OCI-LY3 (cell line): ENCODE measurements at regions not wholly inside any gene's neighbourhood (a gene's known extent, or its start where the extent isn't known, plus 50 kb on each side); places are given as distances from the start of the nearest gene placed in this dataset.

ENCODE experiments used
- H2AFZ ChIP-seq: fragments of 200-600, 300-600 bp; shearing (Covaris generic); 2 replicates; pipeline ENCODE4 v1.6.0; 2014; ENCODE audit warnings: antibody characterized with exemption, low read depth, low read length
- H3K27ac ChIP-seq: fragments of 200-600, 300-600 bp; sonication (generic); 2 replicates; pipeline ENCODE4 v1.5.1; 2014; ENCODE audit warnings: mild to moderate bottlenecking, low read length, moderate library complexity, mixed read lengths
- H3K27me3 ChIP-seq: fragments of 200-600, 300-600 bp; sonication (generic); 2 replicates; pipeline ENCODE4 v1.6.1; 2014; ENCODE audit warnings: low read depth, low read length, mixed read lengths
- H3K36me3 ChIP-seq: fragments of 200-600, 300-600 bp; sonication (generic); replicated peaks from 2 replicates; pipeline ENCODE3; 2014; ENCODE audit warnings: low read depth, low read length, mixed read lengths
- H3K4me1 ChIP-seq: fragments of 300-600, 200-600 bp; sonication (generic); 2 replicates; pipeline ENCODE4 v1.6.1; 2014; ENCODE audit warnings: low read length, mixed read lengths
- H3K4me2 ChIP-seq: fragments of 200-600, 300-600 bp; sonication (generic); 2 replicates; pipeline ENCODE4 v1.6.1; 2014; ENCODE audit warnings: low read length, mixed read lengths
- H3K4me3 ChIP-seq: fragments of 300-600, 200-600 bp; sonication (generic); 2 replicates; pipeline ENCODE4 v1.5.1; 2014; ENCODE audit warnings: antibody characterized with exemption, mild to moderate bottlenecking, low read length, moderate library complexity
- H3K79me2 ChIP-seq: fragments of 300-600, 200-600 bp; shearing (Covaris generic); 2 replicates; pipeline ENCODE4 v1.6.1; 2014; ENCODE audit warnings: mild to moderate bottlenecking, low read length, mixed read lengths
- H3K9ac ChIP-seq: fragments of 300-600, 200-600 bp; shearing (Covaris generic); 2 replicates; pipeline ENCODE4 v1.6.0; 2014; ENCODE audit warnings: mild to moderate bottlenecking, low read length, moderate library complexity
- H3K9me3 ChIP-seq: fragments of 200-600, 300-600 bp; shearing (Covaris generic); 2 replicates; pipeline ENCODE4 v1.6.1; 2014; ENCODE audit warnings: low read length, mixed read lengths; ENCODE audit not compliant: insufficient read depth
- H4K20me1 ChIP-seq: fragments of 200-600, 300-600 bp; sonication (generic); 2 replicates; pipeline ENCODE4 v1.6.1; 2016; ENCODE audit warnings: low read length, mixed read lengths; ENCODE audit not compliant: insufficient read depth
- CTCF ChIP-seq: fragments of 200-600, 300-600 bp; sonication (generic); IDR thresholded peaks from 2 replicates; pipeline ENCODE4 v1.5.1; 2014; ENCODE audit warnings: antibody characterized with exemption, low read length, low read depth
- EZH2phosphoT487 ChIP-seq: fragments of 200-600 bp; shearing (Covaris generic); IDR thresholded peaks from 2 replicates; pipeline ENCODE4 v1.6.1; 2018; ENCODE audit warnings: antibody characterized with exemption, mixed run types, low read depth

DNA sequence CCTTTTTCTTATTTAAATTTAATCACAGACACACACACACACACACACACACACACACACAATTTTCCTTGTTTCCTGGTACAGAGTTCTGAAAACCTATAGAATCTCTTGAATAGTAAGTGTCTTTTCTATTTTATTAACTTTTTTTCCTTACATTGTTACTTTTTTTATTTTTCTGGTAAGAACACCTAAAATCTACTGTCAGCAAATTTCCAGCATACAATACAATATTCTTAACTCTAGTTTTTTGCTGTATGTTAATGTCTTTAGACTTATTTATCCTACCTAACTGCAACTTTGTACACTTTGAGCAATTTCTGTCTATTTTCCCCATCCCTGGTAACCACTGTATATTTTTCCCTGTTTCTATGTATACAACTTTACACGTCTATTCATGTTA lies 1179.8 kb downstream of the SLITRK1 start:
- H3K79me2 ChIP-seq = no peaks in the 10 kb centered on the region

DNA sequence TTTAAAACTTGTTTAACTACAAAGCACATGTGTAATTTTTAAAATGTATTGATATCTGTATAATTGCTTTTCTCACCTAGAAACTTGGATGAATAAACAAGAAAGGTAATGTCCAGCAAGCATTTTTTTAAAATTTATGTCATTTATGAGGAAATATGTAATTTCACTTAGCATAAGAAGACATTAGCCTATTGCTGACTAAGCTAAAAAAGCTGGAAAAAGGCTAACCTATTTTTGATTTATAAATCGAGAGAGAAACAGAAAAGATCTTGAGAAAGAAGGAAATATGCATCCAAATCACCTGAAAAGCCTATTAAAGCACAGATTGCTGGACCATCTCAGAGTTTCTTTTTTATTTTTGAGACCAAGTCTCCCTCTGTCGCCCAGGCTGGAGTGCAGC lies 1181.3 kb downstream of the SLITRK1 start:
- Histone ChIP-seq H4K20me1 (no peaks in the 10 kb centered on the region), H3K4me3 (no peak overlapping the region), H3K36me3 (no peaks in the 10 kb centered on the region), H3K27me3 (no peaks in the 10 kb centered on the region), H3K79me2 (no peaks in the 10 kb centered on the region), H3K4me1 (no peaks in the 10 kb centered on the region), H3K4me2 (no peak overlapping the region), H3K9ac (no peak overlapping the region), H2AFZ (no peak overlapping the region), H3K27ac (no peak overlapping the region), H3K9me3 (no peaks in the 10 kb centered on the region)
- TF ChIP-seq CTCF (no peak), EZH2phosphoT487 (no peak)

More for the DNA sequence above, 1179.8 kb downstream of the SLITRK1 start:
- Histone ChIP-seq H3K4me2 (no peak overlapping the region), H3K27ac (no peak overlapping the region), H3K36me3 (no peaks in the 10 kb centered on the region), H3K9ac (no peak overlapping the region), H3K27me3 (no peaks in the 10 kb centered on the region), H3K9me3 (no peaks in the 10 kb centered on the region), H3K4me1 (no peaks in the 10 kb centered on the region), H4K20me1 (no peaks in the 10 kb centered on the region), H3K4me3 (no peak overlapping the region), H2AFZ (no peak overlapping the region)
- TF ChIP-seq EZH2phosphoT487 (no peak), CTCF (no peak)

DNA sequence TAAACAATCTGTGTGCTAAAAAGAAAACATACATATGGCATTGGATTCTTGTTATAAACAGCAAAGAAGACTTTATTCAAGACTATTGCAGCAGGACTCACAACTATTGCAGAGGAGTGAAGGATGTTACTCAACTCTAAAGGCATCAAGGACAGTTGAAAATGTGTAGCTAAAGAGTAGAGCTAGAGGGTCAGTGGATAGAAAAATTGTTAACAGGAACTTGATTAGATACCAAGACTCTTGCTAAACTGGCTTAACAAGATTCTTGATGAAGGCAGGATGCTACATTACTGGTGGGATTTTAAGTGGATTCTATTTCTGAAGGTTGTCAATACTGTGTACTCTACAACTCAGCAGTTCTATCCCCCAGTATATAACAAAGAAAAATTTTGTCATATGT lies 1183.3 kb downstream of the SLITRK1 start:
- no peaks in the 10 kb centered on the region for H3K4me1 ChIP-seq
- no peaks in the 10 kb centered on the region for H3K79me2 ChIP-seq
- H3K4me3 ChIP-seq = no peak overlapping the region
- H3K27ac ChIP-seq = no peak overlapping the region
- H3K27me3 ChIP-seq = no peaks in the 10 kb centered on the region
- TF ChIP-seq EZH2phosphoT487 = no peak
- TF ChIP-seq CTCF = no peak
- no peaks in the 10 kb centered on the region for H3K9me3 ChIP-seq
- H2AFZ ChIP-seq = no peak overlapping the region
- H4K20me1 ChIP-seq = no peaks in the 10 kb centered on the region
- no peak overlapping the region for H3K9ac ChIP-seq
- no peak overlapping the region for H3K4me2 ChIP-seq
- H3K36me3 ChIP-seq = no peaks in the 10 kb centered on the region

GRCh38 chr13:82698383-82698782 lies 1183.9 kb downstream of the SLITRK1 start:
- TF ChIP-seq EZH2phosphoT487 = no peak
- Histone ChIP-seq H3K36me3 (no peaks in the 10 kb centered on the region), H4K20me1 (no peaks in the 10 kb centered on the region), H3K9ac (no peak overlapping the region), H3K9me3 (no peaks in the 10 kb centered on the region), H2AFZ (no peak overlapping the region), H3K4me1 (no peaks in the 10 kb centered on the region), H3K4me3 (no peak overlapping the region), H3K79me2 (no peaks in the 10 kb centered on the region), H3K4me2 (no peak overlapping the region), H3K27ac (no peak overlapping the region), H3K27me3 (no peaks in the 10 kb centered on the region)

- H3K4me2 ChIP-seq = no peak overlapping the region
- no peaks in the 10 kb centered on the region for H3K27me3 ChIP-seq
- peaks cover 6% of the 10 kb centered on the region for H3K4me1 ChIP-seq
- H2AFZ ChIP-seq = 0 out of 2 replicates have a peak overlapping the region, but pooled peaks have one; percentile 7
- no peak overlapping the region for H3K9ac ChIP-seq
- H3K27ac ChIP-seq = no peak overlapping the region
- no peaks in the 10 kb centered on the region for H3K79me2 ChIP-seq
- no peak overlapping the region for H3K4me3 ChIP-seq
- H4K20me1 ChIP-seq = no peaks in the 10 kb centered on the region
- TF ChIP-seq CTCF (no peak), EZH2phosphoT487 (no peak)
- H3K36me3 ChIP-seq = no peaks in the 10 kb centered on the region
- no peaks in the 10 kb centered on the region for H3K9me3 ChIP-seq
Measured at GRCh38 chr13:82693607-82694006, 1188.7 kb downstream of the SLITRK1 start.
